Skin epidermis (tissue), 12 donors: ENCODE measurements at regions not wholly inside any gene's neighbourhood (a gene's known extent, or its start where the extent isn't known, plus 50 kb on each side); places are given as distances from the start of the nearest gene placed in this dataset.

Experiments
- H3K27ac ChIP-seq, 21 experiments: fragments of 200-600 bp; sonication (generic) in 11 of 21; one replicate each; pipeline ENCODE4 v1.5.0; 2020; ENCODE audit warnings: mild to moderate bottlenecking in 3 of 21, inconsistent platforms in 2 of 21, moderate library complexity in 2 of 21
- H3K4me3 ChIP-seq, 7 experiments: fragments of 200-600 bp; sonication (generic) in 2 of 7; one replicate each; pipeline ENCODE4 v1.5.0; 2020; ENCODE audit warnings: inconsistent platforms in 2 of 7, mild to moderate bottlenecking in 2 of 7, moderate library complexity in 1 of 7

DNA sequence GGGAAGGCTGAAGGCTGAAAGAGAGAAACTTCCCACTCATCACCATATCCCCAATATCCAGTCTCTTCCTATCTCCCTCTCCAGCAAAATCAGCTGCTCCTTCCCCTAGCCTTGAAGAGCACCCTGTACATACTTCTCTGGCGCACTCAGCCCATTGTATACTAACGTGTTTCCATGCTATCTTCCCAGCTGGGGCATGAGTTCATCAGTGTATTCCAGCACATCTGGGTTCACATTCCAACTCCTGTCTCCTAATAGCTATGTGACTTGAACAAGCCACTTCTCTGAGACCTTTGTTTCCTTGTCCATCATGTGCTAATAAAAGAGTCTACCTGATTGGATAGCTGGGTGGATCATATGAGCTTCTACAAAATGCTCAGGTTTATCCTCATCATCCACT, 51.1 kb upstream of the OLIG2 start:
- H3K27ac ChIP-seq, result no peak overlapping the region

GRCh38 chr21:32975811-32976431, 49.8 kb upstream of the OLIG2 start:
- Histone ChIP-seq H3K4me3 (no peak overlapping the region), H3K27ac (no peak overlapping the region)

More for the DNA sequence above, 51.1 kb upstream of the OLIG2 start:
- H3K4me3 ChIP-seq, result no peak overlapping the region
